HL-60 (cell line): ENCODE measurements at regions not wholly inside any gene's neighbourhood (a gene's known extent, or its start where the extent isn't known, plus 50 kb on each side); places are given as distances from the start of the nearest gene placed in this dataset.

Source experiments
- DNase-seq, 2 experiments: peaks; one replicate each; pipeline ENCODE4 v3.0.0-alpha.2; 2010 to 2020; ENCODE audit warnings: low read depth in 1 of 2, low spot score in 1 of 2
- H3K27ac ChIP-seq: fragments of 250-450 bp; sonication (Bioruptor Pico); replicated peaks from 2 replicates; pipeline ENCODE4 v1.5.1; 2020; ENCODE audit warnings: mild to moderate bottlenecking, moderate library complexity
- H3K27me3 ChIP-seq: fragments of 250-450 bp; sonication (Bioruptor Pico); 2 replicates; pipeline ENCODE4 v1.5.1; 2021; ENCODE audit warnings: mild to moderate bottlenecking, moderate library complexity; ENCODE audit not compliant: insufficient read depth, poor library complexity, severe bottlenecking
- H3K4me3 ChIP-seq: replicated peaks from 2 replicates; pipeline ENCODE4 v1.5.1; 2011; ENCODE audit warnings: mild to moderate bottlenecking, control low read depth, low read length; ENCODE audit not compliant: insufficient read depth
- CTCF ChIP-seq: IDR thresholded peaks from one replicate; pipeline ENCODE4 v1.5.1; 2011; ENCODE audit warnings: low read length, control low read depth, inconsistent platforms; ENCODE audit not compliant: insufficient read depth
- GABPA ChIP-seq: IDR thresholded peaks from 2 replicates; pipeline ENCODE4 v1.6.1; 2012; ENCODE audit warnings: low read depth
- POLR2AphosphoS5 ChIP-seq: IDR thresholded peaks from 2 replicates; pipeline ENCODE4 v1.6.1; 2012; ENCODE audit warnings: low read depth
- REST ChIP-seq: IDR thresholded peaks from 2 replicates; pipeline ENCODE4 v1.6.1; 2012; ENCODE audit warnings: low read depth; ENCODE audit not compliant: insufficient replicate concordance
- SPI1 ChIP-seq: IDR thresholded peaks from 2 replicates; pipeline ENCODE4 v1.6.1; 2012; ENCODE audit warnings: low read depth, mild to moderate bottlenecking, borderline replicate concordance

DNA sequence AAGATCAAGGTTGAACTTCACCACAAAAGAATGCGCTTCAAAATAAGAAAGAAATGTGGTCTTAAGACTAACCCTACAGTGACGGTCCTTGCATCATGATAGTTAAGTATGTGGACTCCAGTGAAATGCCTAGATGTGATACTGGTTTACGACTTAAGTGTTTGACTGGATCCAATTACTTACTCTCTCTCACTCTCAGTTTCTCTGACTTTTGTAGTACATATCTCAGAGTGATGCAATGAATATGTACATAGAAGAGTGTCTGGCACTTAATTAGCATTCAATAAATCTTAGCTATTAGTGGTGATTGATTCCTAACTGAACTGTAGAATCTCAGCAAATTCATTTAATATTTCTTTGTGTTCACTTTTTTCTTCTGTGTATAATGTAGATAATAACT is 411.7 kb upstream of the ITGA1 start:
- no peak for TF ChIP-seq SPI1
- TF ChIP-seq REST: no peak
- TF ChIP-seq GABPA: no peak
- no peak for TF ChIP-seq CTCF
- TF ChIP-seq POLR2AphosphoS5: no peak

GRCh38 chr5:52376592-52376991 is 411.1 kb upstream of the ITGA1 start:
- TF ChIP-seq REST (no peak), SPI1 (no peak), GABPA (no peak), POLR2AphosphoS5 (no peak)
- DNase-seq: no peak
- H3K27ac ChIP-seq: no peak overlapping the region
- H3K27me3 ChIP-seq: no peaks in the 10 kb centered on the region
- no peak overlapping the region for H3K4me3 ChIP-seq

More for the DNA sequence above, 411.7 kb upstream of the ITGA1 start:
- Histone ChIP-seq H3K27ac (no peak overlapping the region), H3K27me3 (no peaks in the 10 kb centered on the region), H3K4me3 (no peak overlapping the region)
- DNase-seq: no peak

DNA sequence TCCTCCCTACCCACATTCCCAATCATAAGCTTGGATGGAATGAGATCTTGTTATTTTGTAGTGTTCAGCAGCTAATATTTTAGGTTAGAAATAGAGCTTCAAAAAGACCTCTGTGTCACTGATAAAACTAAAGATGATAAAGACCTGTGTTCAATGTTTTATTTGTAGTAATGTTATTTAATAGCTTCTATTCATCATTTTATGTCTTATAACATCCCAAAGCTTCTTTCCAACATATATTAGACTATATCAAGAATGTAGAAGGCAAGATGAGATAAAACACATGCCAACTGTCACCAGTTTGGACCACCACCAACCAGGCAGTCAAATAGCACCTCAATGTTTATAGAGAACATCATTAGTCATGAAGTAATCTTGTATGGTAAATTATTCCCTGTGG is 409.5 kb upstream of the ITGA1 start:
- Histone ChIP-seq H3K27ac (no peak overlapping the region), H3K4me3 (no peak overlapping the region), H3K27me3 (no peaks in the 10 kb centered on the region)
- TF ChIP-seq POLR2AphosphoS5 (no peak), GABPA (no peak), REST (no peak), SPI1 (no peak), CTCF (no peak)
- no peak for DNase-seq

DNA sequence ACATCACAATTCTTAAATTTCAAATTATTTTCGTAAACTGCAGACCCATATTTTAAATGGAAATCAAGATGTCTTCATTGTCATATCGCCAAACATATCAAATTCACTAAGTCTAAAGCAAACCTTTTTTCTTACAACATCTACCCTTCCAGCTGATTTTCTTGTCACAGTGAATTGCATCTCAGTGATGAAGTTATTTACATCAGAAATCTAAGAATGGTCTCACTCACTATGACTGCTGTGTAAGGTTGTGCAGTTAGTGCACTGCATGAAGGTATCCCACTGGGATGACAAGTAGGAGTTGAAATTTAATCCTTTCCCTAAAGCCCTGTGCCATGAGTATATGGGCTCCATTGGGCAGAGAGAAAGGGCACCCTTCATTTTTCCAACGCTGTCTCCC is 399.4 kb upstream of the ITGA1 start:
- Histone ChIP-seq H3K4me3 (no peak overlapping the region), H3K27me3 (no peaks in the 10 kb centered on the region), H3K27ac (no peak overlapping the region)
- DNase-seq: no peak
- TF ChIP-seq REST (no peak), GABPA (no peak), POLR2AphosphoS5 (no peak), CTCF (no peak), SPI1 (no peak)
